ENCODE measurements at regions not wholly inside any gene's neighbourhood (a gene's known extent, or its start where the extent isn't known, plus 50 kb on each side); places are given as distances from the start of the nearest gene placed in this dataset.
A peak's percentile ranks its signal among the peaks of the same experiment; 100 is the strongest.

DNA sequence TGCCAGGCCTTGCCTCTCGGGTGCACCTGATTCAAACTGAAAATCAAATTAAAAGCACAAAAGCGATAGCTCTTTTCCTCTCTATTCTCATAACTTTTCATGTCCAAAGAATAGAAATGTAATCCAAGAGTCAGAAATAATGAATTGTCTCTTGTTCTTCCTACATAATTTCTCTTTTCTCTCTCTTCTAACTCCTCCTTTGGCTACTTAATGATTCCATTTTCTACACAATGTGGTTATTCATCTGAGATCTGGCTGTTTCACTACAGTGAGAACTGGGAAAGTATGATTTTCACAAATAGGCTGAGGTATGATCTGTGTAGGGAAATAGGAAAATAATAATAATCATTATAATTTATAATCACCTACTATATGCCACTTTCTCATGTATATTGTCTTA lies 703.5 kb downstream of the PDHA2 start (continued):
- TF ChIP-seq, protein P1, sequence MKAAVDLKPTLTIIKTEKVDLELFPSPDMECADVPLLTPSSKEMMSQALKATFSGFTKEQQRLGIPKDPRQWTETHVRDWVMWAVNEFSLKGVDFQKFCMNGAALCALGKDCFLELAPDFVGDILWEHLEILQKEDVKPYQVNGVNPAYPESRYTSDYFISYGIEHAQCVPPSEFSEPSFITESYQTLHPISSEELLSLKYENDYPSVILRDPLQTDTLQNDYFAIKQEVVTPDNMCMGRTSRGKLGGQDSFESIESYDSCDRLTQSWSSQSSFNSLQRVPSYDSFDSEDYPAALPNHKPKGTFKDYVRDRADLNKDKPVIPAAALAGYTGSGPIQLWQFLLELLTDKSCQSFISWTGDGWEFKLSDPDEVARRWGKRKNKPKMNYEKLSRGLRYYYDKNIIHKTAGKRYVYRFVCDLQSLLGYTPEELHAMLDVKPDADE (IDR thresholded peaks at IDR 0.05): no peak
- no peak for TF ChIP-seq EZH2phosphoT487 (IDR thresholded peaks at IDR 0.05; ENCODE audit: unreplicated experiment)
- no peak for TF ChIP-seq NANOG (IDR thresholded peaks at IDR 0.05; ENCODE audit: borderline replicate concordance)
- no peak for TF ChIP-seq CREB1 (CRISPR knock-in tag; IDR thresholded peaks at IDR 0.05; ENCODE audit: low read depth)

DNA sequence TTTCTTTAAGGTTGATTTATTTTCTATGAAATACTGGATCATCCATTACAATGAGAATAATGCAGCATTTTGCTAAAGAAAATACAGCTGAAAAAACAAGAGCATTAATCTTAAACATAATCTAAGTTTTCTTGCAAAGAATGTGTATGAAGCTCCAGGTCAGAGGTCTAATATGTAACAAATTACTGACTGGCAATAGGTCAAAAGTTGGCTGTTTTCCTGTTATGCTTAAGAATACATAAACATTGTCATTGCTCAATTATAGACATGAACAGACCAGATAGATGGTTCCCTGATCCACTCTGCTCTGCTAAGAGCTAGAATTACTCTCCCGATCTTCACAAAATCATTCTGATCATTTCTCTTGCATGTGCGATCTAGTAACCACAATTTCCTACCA lies 718.6 kb downstream of the PDHA2 start:
- Mint-ChIP-seq H3K36me3 (ENCODE audit: low read depth) (no peaks in the 10 kb centered on the region), H3K27me3 (ENCODE audit: insufficient read depth, low read depth, poor library complexity) (no peaks in the 10 kb centered on the region), H3K4me3 (no peak overlapping the region), H3K9me3 (no peaks in the 10 kb centered on the region), H3K27ac (peak overlapping the region; percentile 47; the same call in 1 of the 2 replicates), H3K4me1 (no peaks in the 10 kb centered on the region)
- Histone ChIP-seq H3K4me3 (no peak overlapping the region), H3K4me2 (no peak overlapping the region), H3K27ac (ENCODE audit: low read depth) (no peak overlapping the region), H3K27me3 (ENCODE audit: insufficient read depth) (no peaks in the 10 kb centered on the region), H3F3A (replicated peaks; ENCODE audit: low read depth) (no peaks in the 10 kb centered on the region), H3K79me2 (replicated peaks; ENCODE audit: insufficient read depth) (no peaks in the 10 kb centered on the region), H3K9me2 (ENCODE audit: insufficient read depth) (peaks cover 4% of the 10 kb centered on the region), H2AFZ (no peak overlapping the region), H3K36me3 (ENCODE audit: insufficient read depth) (no peaks in the 10 kb centered on the region), H4K20me1 (replicated peaks; ENCODE audit: insufficient read depth) (no peaks in the 10 kb centered on the region), H3K4me1 (ENCODE audit: insufficient read depth) (no peaks in the 10 kb centered on the region)
- DNase-seq (ENCODE audit: low spot score): no peak
- ATAC-seq: no peak
- no peak for TF ChIP-seq POLR2AphosphoS5 (IDR thresholded peaks at IDR 0.05; ENCODE audit: low read depth)
- no peak for TF ChIP-seq NANOG (IDR thresholded peaks at IDR 0.05; ENCODE audit: borderline replicate concordance)
- TF ChIP-seq, protein P2, sequence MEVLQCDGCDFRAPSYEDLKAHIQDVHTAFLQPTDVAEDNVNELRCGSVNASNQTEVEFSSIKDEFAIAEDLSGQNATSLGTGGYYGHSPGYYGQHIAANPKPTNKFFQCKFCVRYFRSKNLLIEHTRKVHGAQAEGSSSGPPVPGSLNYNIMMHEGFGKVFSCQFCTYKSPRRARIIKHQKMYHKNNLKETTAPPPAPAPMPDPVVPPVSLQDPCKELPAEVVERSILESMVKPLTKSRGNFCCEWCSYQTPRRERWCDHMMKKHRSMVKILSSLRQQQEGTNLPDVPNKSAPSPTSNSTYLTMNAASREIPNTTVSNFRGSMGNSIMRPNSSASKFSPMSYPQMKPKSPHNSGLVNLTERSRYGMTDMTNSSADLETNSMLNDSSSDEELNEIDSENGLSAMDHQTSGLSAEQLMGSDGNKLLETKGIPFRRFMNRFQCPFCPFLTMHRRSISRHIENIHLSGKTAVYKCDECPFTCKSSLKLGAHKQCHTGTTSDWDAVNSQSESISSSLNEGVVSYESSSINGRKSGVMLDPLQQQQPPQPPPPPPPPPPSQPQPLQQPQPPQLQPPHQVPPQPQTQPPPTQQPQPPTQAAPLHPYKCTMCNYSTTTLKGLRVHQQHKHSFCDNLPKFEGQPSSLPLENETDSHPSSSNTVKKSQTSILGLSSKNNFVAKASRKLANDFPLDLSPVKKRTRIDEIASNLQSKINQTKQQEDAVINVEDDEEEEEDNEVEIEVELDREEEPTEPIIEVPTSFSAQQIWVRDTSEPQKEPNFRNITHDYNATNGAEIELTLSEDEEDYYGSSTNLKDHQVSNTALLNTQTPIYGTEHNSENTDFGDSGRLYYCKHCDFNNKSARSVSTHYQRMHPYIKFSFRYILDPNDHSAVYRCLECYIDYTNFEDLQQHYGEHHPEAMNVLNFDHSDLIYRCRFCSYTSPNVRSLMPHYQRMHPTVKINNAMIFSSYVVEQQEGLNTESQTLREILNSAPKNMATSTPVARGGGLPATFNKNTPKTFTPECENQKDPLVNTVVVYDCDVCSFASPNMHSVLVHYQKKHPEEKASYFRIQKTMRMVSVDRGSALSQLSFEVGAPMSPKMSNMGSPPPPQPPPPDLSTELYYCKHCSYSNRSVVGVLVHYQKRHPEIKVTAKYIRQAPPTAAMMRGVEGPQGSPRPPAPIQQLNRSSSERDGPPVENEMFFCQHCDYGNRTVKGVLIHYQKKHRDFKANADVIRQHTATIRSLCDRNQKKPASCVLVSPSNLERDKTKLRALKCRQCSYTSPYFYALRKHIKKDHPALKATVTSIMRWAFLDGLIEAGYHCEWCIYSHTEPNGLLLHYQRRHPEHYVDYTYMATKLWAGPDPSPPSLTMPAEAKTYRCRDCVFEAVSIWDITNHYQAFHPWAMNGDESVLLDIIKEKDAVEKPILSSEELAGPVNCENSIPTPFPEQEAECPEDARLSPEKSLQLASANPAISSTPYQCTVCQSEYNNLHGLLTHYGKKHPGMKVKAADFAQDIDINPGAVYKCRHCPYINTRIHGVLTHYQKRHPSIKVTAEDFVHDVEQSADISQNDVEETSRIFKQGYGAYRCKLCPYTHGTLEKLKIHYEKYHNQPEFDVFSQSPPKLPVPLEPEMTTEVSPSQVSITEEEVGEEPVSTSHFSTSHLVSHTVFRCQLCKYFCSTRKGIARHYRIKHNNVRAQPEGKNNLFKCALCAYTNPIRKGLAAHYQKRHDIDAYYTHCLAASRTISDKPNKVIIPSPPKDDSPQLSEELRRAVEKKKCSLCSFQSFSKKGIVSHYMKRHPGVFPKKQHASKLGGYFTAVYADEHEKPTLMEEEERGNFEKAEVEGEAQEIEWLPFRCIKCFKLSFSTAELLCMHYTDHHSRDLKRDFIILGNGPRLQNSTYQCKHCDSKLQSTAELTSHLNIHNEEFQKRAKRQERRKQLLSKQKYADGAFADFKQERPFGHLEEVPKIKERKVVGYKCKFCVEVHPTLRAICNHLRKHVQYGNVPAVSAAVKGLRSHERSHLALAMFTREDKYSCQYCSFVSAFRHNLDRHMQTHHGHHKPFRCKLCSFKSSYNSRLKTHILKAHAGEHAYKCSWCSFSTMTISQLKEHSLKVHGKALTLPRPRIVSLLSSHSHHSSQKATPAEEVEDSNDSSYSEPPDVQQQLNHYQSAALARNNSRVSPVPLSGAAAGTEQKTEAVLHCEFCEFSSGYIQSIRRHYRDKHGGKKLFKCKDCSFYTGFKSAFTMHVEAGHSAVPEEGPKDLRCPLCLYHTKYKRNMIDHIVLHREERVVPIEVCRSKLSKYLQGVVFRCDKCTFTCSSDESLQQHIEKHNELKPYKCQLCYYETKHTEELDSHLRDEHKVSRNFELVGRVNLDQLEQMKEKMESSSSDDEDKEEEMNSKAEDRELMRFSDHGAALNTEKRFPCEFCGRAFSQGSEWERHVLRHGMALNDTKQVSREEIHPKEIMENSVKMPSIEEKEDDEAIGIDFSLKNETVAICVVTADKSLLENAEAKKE (CRISPR knock-in tag; IDR thresholded peaks at IDR 0.05): no peak
- TF ChIP-seq, protein P3, sequence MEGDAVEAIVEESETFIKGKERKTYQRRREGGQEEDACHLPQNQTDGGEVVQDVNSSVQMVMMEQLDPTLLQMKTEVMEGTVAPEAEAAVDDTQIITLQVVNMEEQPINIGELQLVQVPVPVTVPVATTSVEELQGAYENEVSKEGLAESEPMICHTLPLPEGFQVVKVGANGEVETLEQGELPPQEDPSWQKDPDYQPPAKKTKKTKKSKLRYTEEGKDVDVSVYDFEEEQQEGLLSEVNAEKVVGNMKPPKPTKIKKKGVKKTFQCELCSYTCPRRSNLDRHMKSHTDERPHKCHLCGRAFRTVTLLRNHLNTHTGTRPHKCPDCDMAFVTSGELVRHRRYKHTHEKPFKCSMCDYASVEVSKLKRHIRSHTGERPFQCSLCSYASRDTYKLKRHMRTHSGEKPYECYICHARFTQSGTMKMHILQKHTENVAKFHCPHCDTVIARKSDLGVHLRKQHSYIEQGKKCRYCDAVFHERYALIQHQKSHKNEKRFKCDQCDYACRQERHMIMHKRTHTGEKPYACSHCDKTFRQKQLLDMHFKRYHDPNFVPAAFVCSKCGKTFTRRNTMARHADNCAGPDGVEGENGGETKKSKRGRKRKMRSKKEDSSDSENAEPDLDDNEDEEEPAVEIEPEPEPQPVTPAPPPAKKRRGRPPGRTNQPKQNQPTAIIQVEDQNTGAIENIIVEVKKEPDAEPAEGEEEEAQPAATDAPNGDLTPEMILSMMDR (conservative IDR thresholded peaks at IDR 0.05; ENCODE audit: low read depth in 2 of 2): no peak
- no peak for TF ChIP-seq CREB1 (CRISPR knock-in tag; IDR thresholded peaks at IDR 0.05; ENCODE audit: low read depth)
- no peak for TF ChIP-seq ZNF331 (CRISPR knock-in tag; IDR thresholded peaks at IDR 0.05; ENCODE audit: low read depth)
- no peak for TF ChIP-seq EZH2 (IDR thresholded peaks at IDR 0.05; ENCODE audit: low read depth, unreplicated experiment)
- TF ChIP-seq JUNB (IDR thresholded peaks at IDR 0.05; ENCODE audit: unreplicated experiment): no peak
- no peak for TF ChIP-seq STAT1 (IDR thresholded peaks at IDR 0.05; ENCODE audit: unreplicated experiment)
- TF ChIP-seq, protein P4, sequence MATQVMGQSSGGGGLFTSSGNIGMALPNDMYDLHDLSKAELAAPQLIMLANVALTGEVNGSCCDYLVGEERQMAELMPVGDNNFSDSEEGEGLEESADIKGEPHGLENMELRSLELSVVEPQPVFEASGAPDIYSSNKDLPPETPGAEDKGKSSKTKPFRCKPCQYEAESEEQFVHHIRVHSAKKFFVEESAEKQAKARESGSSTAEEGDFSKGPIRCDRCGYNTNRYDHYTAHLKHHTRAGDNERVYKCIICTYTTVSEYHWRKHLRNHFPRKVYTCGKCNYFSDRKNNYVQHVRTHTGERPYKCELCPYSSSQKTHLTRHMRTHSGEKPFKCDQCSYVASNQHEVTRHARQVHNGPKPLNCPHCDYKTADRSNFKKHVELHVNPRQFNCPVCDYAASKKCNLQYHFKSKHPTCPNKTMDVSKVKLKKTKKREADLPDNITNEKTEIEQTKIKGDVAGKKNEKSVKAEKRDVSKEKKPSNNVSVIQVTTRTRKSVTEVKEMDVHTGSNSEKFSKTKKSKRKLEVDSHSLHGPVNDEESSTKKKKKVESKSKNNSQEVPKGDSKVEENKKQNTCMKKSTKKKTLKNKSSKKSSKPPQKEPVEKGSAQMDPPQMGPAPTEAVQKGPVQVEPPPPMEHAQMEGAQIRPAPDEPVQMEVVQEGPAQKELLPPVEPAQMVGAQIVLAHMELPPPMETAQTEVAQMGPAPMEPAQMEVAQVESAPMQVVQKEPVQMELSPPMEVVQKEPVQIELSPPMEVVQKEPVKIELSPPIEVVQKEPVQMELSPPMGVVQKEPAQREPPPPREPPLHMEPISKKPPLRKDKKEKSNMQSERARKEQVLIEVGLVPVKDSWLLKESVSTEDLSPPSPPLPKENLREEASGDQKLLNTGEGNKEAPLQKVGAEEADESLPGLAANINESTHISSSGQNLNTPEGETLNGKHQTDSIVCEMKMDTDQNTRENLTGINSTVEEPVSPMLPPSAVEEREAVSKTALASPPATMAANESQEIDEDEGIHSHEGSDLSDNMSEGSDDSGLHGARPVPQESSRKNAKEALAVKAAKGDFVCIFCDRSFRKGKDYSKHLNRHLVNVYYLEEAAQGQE (IDR thresholded peaks at IDR 0.05; ENCODE audit: unreplicated experiment): no peak
- TF ChIP-seq, protein P1 (IDR thresholded peaks at IDR 0.05): no peak

Data from GM23338 (cell line).